A673 (cell line): ENCODE measurements at regions not wholly inside any gene's neighbourhood (a gene's known extent, or its start where the extent isn't known, plus 50 kb on each side); places are given as distances from the start of the nearest gene placed in this dataset.

Source experiments
- EZH2 ChIP-seq: fragments of 200-600 bp; sonication (generic); IDR thresholded peaks from 2 replicates; pipeline ENCODE4 v1.6.1; 2017; ENCODE audit warnings: borderline replicate concordance, low read depth, mild to moderate bottlenecking, mixed read lengths, antibody characterized with exemption, low read length; ENCODE audit not compliant: poor library complexity, severe bottlenecking
- TF ChIP-seq, protein P1 (sequence below): fragments of 300-800, 200-600 bp; sonication (generic); conservative IDR thresholded peaks from 2 replicates; pipeline ENCODE4 v1.5.1; 2017; ENCODE audit warnings: low read depth, mild to moderate bottlenecking, antibody characterized with exemption, low read length, moderate library complexity, mixed read lengths

DNA sequence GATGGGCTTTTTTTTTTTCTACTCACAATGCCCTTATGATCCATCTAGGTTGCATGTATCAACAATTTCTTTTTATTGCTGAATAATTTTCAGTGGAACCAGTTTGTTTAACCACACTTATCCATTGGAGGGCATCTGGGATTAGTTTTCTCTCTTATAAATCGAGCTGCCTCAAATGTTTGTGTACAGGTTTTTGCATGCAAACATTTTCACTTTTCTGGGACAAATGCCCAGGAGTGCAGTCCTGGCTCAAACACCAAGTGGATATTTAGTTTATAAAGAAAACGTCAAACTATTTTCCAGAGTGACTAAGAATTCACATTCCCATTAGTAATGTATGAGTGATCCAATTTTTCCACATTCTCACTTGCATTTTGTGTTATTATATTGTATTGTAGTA lies 313.4 kb downstream of the CXCL12 start:
- TF ChIP-seq, protein P1, sequence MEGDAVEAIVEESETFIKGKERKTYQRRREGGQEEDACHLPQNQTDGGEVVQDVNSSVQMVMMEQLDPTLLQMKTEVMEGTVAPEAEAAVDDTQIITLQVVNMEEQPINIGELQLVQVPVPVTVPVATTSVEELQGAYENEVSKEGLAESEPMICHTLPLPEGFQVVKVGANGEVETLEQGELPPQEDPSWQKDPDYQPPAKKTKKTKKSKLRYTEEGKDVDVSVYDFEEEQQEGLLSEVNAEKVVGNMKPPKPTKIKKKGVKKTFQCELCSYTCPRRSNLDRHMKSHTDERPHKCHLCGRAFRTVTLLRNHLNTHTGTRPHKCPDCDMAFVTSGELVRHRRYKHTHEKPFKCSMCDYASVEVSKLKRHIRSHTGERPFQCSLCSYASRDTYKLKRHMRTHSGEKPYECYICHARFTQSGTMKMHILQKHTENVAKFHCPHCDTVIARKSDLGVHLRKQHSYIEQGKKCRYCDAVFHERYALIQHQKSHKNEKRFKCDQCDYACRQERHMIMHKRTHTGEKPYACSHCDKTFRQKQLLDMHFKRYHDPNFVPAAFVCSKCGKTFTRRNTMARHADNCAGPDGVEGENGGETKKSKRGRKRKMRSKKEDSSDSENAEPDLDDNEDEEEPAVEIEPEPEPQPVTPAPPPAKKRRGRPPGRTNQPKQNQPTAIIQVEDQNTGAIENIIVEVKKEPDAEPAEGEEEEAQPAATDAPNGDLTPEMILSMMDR = no peak
- no peak for TF ChIP-seq EZH2
